DND-41 (cell line): ENCODE measurements at regions not wholly inside any gene's neighbourhood (a gene's known extent, or its start where the extent isn't known, plus 50 kb on each side); places are given as distances from the start of the nearest gene placed in this dataset.

Source experiments
- EZH2 ChIP-seq: IDR thresholded peaks from 3 replicates; pipeline ENCODE4 v1.6.1; 2012; ENCODE audit warnings: borderline replicate concordance, low read depth, mild to moderate bottlenecking, moderate library complexity, low read length, inconsistent platforms; ENCODE audit not compliant: severe bottlenecking
- TF ChIP-seq, protein P1 (sequence below): IDR thresholded peaks from 2 replicates; pipeline ENCODE4 v1.5.1; 2012; ENCODE audit warnings: borderline replicate concordance, low read length, moderate library complexity, mild to moderate bottlenecking; ENCODE audit not compliant: poor library complexity, severe bottlenecking; ENCODE audit errors: extremely low read depth

DNA sequence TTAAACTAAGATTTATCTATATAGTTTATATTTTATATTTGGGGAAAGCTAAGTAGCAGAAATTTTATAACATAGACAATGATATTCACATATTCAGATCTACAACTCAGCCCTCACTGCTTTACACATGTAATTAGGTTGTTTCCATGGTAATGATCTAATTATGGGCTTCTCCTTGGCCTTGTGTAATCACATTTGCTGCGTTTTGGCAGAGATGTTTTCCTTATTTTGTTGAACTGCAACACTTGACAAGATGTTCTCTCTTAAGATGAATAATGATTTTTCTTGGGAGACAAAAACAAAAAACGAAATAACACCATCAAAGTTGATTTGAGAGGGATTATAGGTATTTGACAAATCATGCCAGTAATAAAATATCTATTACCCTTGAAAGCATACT, 635.6 kb upstream of the TBL1XR1 start:
- TF ChIP-seq, protein P1, sequence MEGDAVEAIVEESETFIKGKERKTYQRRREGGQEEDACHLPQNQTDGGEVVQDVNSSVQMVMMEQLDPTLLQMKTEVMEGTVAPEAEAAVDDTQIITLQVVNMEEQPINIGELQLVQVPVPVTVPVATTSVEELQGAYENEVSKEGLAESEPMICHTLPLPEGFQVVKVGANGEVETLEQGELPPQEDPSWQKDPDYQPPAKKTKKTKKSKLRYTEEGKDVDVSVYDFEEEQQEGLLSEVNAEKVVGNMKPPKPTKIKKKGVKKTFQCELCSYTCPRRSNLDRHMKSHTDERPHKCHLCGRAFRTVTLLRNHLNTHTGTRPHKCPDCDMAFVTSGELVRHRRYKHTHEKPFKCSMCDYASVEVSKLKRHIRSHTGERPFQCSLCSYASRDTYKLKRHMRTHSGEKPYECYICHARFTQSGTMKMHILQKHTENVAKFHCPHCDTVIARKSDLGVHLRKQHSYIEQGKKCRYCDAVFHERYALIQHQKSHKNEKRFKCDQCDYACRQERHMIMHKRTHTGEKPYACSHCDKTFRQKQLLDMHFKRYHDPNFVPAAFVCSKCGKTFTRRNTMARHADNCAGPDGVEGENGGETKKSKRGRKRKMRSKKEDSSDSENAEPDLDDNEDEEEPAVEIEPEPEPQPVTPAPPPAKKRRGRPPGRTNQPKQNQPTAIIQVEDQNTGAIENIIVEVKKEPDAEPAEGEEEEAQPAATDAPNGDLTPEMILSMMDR, result no peak
- no peak for TF ChIP-seq EZH2
